Gastroesophageal sphincter (tissue), 4 donors: ENCODE measurements at regions not wholly inside any gene's neighbourhood (a gene's known extent, or its start where the extent isn't known, plus 50 kb on each side); places are given as distances from the start of the nearest gene placed in this dataset.

Source experiments
- ATAC-seq: fragments of 150-250 bp; one replicate; pipeline ENCODE4 v1.9.1; 2016; ENCODE audit warnings: mild to moderate bottlenecking, moderate library complexity
- H3K27ac ChIP-seq, 4 donors: fragments of 200-600 bp; sonication (generic) in 3 of 4; 1 replicate in 3 of 4; 2 replicates in 1 of 4; pipeline ENCODE4 v1.5.1; 2016 to 2019
- H3K27me3 ChIP-seq: fragments of 200-600 bp; sonication (generic); one replicate; pipeline ENCODE4 v1.5.1; 2019
- H3K36me3 ChIP-seq, 2 donors: fragments of 200-600 bp; sonication (generic); one replicate each; pipeline ENCODE4 v1.5.1; 2019; ENCODE audit warnings: control low read depth in 1 of 2
- H3K4me1 ChIP-seq, 3 donors: fragments of 200-600 bp; sonication (generic); 1 replicate in 2 of 3; 2 replicates in 1 of 3; pipeline ENCODE4 v1.5.1; 2016 to 2019; ENCODE audit warnings: control low read depth in 2 of 3
- H3K4me3 ChIP-seq, 2 donors: fragments of 200-600 bp; sonication (generic); one replicate each; pipeline ENCODE4 v1.5.1; 2019; ENCODE audit warnings: mild to moderate bottlenecking in 1 of 2, moderate library complexity in 1 of 2
- H3K9me3 ChIP-seq, 3 donors: fragments of 200-600 bp; sonication (generic); one replicate each; pipeline ENCODE4 v1.5.1; 2017 to 2019; ENCODE audit warnings: control low read depth in 2 of 3
- CTCF ChIP-seq, 4 experiments: fragments of 200-600 bp in 2 of 4; fragments of 450-650 bp in 2 of 4; sonication (generic) in 1 of 4; IDR thresholded peaks; one replicate each; pipeline ENCODE4 v1.5.1; 2017 to 2019; ENCODE audit warnings: antibody characterized with exemption in 4 of 4, mild to moderate bottlenecking in 2 of 4, moderate library complexity in 2 of 4
- EP300 ChIP-seq: sonication (generic); formaldehyde crosslinking; IDR thresholded peaks from one replicate; pipeline ENCODE4 v1.6.1; 2017; ENCODE audit warnings: antibody characterized with exemption, mild to moderate bottlenecking
- POLR2A ChIP-seq, 2 donors: fragments of 450-650 bp; IDR thresholded peaks; one replicate each; pipeline ENCODE4 v1.6.1; 2017; ENCODE audit warnings: antibody characterized with exemption in 2 of 2, mild to moderate bottlenecking in 2 of 2, moderate library complexity in 1 of 2
- POLR2AphosphoS5 ChIP-seq: sonication (generic); formaldehyde crosslinking; IDR thresholded peaks from one replicate; pipeline ENCODE4 v1.6.1; 2017; ENCODE audit warnings: antibody characterized with exemption
- WGBS, 2 donors: methylation state at CpG; one replicate each; pipeline ENCODE4 v1.1.5; 2018; ENCODE audit warnings: low coverage in 1 of 2; 5-methylcytosine and 5-hydroxymethylcytosine counted together

DNA sequence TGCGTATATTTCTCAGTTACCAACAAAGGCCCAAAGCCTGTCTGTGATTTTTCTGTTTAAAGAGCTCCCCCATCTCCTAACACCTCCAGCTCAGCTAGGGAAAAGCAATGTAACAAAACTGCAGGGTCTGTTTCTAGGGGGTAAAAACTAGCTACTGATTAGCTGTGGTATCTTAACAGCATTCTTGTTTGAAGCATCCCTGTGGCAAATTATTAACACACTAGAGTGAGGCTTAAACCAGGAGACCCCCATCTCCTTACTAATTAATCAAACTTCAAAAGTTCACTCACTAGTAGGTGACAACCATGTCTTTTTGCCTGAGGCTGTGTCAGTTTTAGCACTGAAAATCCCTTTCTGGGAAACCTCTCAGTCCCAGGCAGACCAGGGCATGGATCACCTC, 186.2 kb upstream of the PARD3B start:
- Histone ChIP-seq H3K27me3 (no peaks in the 10 kb centered on the region), H3K36me3 (no peaks in the 10 kb centered on the region), H3K4me1 (no peaks in the 10 kb centered on the region), H3K9me3 (no peaks in the 10 kb centered on the region), H3K27ac (no peak overlapping the region), H3K4me3 (no peak overlapping the region)
- TF ChIP-seq POLR2A (IDR thresholded peaks at IDR 0.05) (no peak), CTCF (IDR thresholded peaks at IDR 0.05) (no peak), EP300 (no peak), POLR2AphosphoS5 (no peak)
- ATAC-seq = no peak
- WGBS, 2 donors = 88 to 100% methylated on average over 1 of the region's 1 CpG

DNA sequence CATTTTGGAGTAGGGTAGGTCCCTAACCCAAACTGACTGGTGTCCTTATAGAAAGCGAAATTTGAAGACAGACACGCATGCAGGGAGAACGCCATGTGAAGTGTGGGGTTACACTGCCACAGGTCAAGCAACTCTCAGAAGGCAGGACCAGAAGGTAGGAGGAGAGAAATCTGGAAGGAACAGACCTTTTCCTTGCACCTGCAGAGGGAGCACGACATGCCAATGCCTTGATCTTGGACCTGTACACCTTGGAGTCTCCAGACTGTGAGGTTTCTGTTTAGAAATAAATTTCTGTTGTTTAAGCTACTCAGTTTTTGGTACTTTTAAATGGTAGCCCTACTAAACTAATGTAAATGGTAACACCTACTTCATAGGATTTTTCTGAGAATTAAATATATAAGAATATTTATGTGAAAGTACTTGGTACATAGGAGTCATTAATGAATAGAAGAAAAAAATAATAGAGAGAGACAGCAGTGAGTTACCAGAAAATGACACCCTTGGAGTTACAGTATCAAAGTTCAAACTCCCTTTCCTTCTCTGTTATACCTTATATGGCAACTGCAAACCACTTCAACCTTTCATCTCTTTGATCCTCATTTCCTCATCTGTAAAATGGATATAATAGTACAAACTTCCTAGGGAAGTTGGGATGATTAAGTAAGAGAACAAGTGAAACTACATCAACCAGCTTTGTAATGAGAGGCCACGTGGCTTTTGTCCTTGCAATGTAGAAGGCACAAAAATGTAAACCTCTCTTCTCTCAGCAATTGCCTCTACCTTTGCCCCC, 184.9 kb upstream of the PARD3B start:
- no peak overlapping the region for H3K4me3 ChIP-seq
- no peaks in the 10 kb centered on the region for H3K9me3 ChIP-seq
- H3K27me3 ChIP-seq = no peaks in the 10 kb centered on the region
- no peak overlapping the region for H3K27ac ChIP-seq
- WGBS, 2 donors = 86 to 87% methylated on average over 5 of the region's 5 CpGs
- H3K36me3 ChIP-seq = no peaks in the 10 kb centered on the region
- no peak for ATAC-seq
- TF ChIP-seq EP300 = no peak
- no peak for TF ChIP-seq CTCF (IDR thresholded peaks at IDR 0.05)
- no peak for TF ChIP-seq POLR2A (IDR thresholded peaks at IDR 0.05)
- TF ChIP-seq POLR2AphosphoS5 = no peak
- no peaks in the 10 kb centered on the region for H3K4me1 ChIP-seq

DNA sequence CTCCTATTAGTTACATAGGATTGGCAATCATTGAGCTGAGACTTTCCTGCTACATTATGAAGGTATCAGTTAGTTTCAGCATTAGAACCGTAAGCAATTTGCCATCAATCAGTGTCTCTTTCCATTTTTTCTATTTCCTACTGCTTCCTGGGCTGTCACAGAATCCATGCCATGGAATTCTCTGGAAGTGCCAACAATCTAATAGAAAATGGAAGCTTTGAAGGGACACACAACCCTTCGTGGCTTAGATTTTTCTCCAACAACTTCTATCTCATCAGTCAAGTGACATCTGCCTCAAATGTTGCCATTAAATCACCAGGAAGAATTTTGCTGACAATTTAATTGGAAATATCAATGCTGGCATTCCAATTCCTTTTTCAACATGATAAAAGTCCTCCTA, 183.5 kb upstream of the PARD3B start:
- Histone ChIP-seq H3K27me3 (no peaks in the 10 kb centered on the region), H3K4me3 (no peak overlapping the region), H3K36me3 (no peaks in the 10 kb centered on the region), H3K4me1 (no peaks in the 10 kb centered on the region), H3K27ac (no peak overlapping the region), H3K9me3 (no peaks in the 10 kb centered on the region)
- no peak for ATAC-seq
- no peak for TF ChIP-seq CTCF (IDR thresholded peaks at IDR 0.05)
- TF ChIP-seq POLR2AphosphoS5 = no peak
- no peak for TF ChIP-seq EP300
- TF ChIP-seq POLR2A (IDR thresholded peaks at IDR 0.05) = no peak
- WGBS, 2 donors = 72 to 93% methylated on average over 2 of the region's 2 CpGs

GRCh38 chr2:204362581-204362980, 182.7 kb upstream of the PARD3B start:
- WGBS, 2 donors = 57 to 70% methylated on average over 1 to 2 of the region's 2 CpGs
- no peaks in the 10 kb centered on the region for H3K4me1 ChIP-seq
- H3K9me3 ChIP-seq = no peaks in the 10 kb centered on the region
- no peaks in the 10 kb centered on the region for H3K36me3 ChIP-seq
- no peak for ATAC-seq
- TF ChIP-seq EP300 = no peak
- TF ChIP-seq POLR2AphosphoS5 = no peak
- no peak for TF ChIP-seq POLR2A (IDR thresholded peaks at IDR 0.05)
- TF ChIP-seq CTCF (IDR thresholded peaks at IDR 0.05) = no peak
- no peak overlapping the region for H3K4me3 ChIP-seq
- H3K27me3 ChIP-seq = no peaks in the 10 kb centered on the region
- H3K27ac ChIP-seq = no peak overlapping the region

- Histone ChIP-seq H3K4me3 (no peak overlapping the region), H3K4me1 (no peaks in the 10 kb centered on the region), H3K27ac (no peak overlapping the region), H3K27me3 (no peaks in the 10 kb centered on the region), H3K36me3 (no peaks in the 10 kb centered on the region), H3K9me3 (no peaks in the 10 kb centered on the region)
- 92 to 96% methylated on average over 2 of the region's 2 CpGs for WGBS, 2 donors
- TF ChIP-seq EP300 = no peak
- TF ChIP-seq POLR2AphosphoS5 = no peak
- no peak for TF ChIP-seq CTCF (IDR thresholded peaks at IDR 0.05)
- no peak for TF ChIP-seq POLR2A (IDR thresholded peaks at IDR 0.05)
- ATAC-seq = no peak
These were observed 181.8 kb upstream of the PARD3B start for GRCh38 chr2:204363513-204363912.
